ENCODE measurements at regions not wholly inside any gene's neighbourhood (a gene's known extent, or its start where the extent isn't known, plus 50 kb on each side); places are given as distances from the start of the nearest gene placed in this dataset.
A peak's percentile ranks its signal among the peaks of the same experiment; 100 is the strongest.
"Not testable (repeated sequence)": the region's sequence is repeated elsewhere in the genome, so short reads cannot be mapped to it uniquely, and the experiment has no call there.

DNA sequence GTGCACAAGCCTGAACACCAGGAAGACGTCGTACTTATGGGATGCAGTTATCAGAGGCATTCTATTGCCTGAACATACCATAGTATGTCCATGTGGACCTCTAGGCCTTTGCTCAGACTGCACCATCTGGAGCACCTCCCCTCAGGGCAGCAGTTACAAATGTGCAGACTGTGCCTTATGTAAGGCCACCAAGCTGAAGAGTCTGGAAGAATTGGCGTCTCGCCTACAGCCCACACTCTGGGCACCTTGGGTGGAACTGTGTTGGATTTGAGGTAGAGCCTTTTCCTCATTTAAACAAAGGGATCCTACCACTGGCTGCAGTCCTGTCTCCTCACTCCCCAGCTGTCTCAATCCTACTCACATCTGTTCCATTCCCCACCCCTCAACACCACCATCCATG lies 204.3 kb upstream of the FRMD6 start:
- DNase-seq, result no peak

DNA sequence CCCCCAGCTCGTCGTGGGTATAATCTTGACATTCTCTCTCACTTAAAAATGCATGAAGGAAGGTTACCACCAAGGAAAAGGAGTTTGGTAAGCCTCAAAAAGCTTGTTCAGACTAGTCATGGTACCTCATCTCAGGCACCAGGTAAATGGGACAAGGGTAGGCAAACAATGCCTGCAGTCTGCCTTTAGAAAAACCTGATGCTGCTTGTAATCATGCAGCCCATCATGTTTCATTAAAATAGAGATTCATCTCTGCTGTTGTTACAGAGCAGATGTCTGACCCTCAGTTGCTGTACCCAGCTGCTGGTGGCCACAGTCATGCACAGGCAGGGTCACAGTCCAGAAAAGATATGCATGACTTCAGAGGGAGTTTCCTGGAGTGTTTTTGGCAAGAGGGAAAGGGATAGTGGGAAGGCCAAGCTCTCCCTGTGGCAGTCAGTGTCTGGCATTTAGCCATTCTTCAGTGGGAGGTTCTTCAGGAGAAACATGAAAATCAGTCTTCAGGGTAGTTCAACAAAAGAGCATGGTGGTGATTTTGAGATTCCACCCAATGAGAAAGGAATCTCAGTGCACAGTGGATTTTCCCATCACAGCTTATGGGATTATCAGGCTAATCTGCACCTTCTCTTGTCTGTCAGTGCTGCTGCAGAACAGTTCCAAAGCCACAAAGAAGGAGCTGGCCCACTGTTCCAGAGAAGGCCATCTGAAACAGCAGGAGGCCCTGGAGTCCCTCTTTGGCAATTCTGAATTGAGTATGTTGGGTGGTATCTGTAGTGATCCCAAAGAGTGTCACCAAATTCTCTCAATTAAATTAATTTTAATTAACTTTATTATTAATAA lies 202.7 kb upstream of the FRMD6 start:
- no peak for DNase-seq

DNA sequence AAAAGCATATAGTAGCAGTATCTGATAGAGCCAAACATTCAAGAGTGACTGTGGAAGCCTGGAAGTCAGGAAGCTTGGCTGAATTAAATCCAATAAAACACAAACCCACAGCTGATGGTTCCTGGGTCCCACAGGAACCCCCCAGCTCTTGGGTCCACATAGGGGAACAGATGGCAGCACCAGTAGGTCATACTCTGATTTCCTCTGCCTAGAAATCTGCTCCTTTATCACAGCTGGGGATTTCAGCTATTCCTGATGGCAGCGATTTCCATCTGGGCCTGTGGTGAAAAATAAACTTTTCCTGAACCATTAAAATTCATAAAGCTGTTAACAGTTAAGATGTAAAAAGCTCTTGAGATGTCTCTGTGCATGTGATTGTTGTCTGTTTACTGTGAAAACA lies 202.0 kb upstream of the FRMD6 start:
- DNase-seq, result no peak

DNA sequence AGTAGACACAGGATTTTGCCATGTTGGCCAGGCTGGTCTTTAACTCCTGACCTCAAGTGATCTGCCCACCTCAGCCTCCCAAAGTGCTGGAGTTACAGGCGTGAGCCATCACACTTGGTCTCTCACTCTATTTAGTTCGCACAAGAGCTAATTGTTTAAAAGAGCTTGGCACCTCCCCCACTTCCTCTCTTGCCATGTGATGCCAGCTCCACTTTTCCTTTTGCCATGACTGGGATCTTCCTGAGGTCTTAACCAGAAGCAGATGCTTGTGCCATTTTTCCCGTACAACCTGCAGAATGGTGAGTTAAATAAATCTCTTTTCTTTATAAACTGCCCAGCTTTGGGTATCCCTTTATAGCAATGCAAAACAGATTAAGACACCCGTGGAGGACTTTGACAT lies 200.1 kb upstream of the FRMD6 start:
- DNase-seq, result no peak

DNA sequence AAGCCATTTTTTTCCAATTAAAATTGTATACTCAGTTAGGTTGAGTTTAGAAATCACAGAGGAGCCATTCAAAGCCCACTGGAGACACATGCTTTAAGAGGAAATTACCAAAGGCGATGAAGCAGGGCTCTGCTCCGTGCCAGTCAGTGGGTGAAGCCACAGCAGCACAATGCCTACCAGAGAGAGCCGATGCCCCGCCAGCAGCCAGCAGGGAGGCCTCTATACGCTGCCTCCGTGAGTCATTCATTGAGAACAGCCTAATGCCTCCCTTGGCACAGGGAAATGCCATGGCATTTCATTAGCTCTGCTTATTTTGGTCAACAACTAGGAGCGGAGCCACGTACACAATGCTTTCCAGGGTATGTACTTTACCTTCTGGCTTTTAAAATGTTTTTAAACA lies 197.8 kb upstream of the FRMD6 start:
- DNase-seq, result peak; percentile 3

DNA sequence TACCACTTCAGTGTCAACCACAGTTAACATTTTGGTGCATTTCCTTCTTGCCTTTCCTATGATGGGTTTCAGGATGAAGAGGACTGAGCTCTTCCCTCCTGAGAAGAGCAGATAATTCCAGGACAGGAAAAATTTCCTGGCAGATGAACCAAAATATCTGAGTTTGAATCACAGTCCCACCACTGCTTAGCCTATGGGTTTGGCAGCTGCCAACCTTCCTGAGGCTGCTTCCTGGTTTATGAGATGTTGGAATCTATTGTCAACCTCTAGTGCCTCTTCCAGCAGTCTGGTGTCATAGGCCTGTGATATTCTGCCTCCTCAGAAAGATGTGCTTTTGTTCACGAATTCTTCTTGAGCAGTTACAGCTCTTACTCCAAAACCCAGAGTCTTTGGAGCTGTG lies 197.4 kb upstream of the FRMD6 start:
- no peak for DNase-seq

DNA sequence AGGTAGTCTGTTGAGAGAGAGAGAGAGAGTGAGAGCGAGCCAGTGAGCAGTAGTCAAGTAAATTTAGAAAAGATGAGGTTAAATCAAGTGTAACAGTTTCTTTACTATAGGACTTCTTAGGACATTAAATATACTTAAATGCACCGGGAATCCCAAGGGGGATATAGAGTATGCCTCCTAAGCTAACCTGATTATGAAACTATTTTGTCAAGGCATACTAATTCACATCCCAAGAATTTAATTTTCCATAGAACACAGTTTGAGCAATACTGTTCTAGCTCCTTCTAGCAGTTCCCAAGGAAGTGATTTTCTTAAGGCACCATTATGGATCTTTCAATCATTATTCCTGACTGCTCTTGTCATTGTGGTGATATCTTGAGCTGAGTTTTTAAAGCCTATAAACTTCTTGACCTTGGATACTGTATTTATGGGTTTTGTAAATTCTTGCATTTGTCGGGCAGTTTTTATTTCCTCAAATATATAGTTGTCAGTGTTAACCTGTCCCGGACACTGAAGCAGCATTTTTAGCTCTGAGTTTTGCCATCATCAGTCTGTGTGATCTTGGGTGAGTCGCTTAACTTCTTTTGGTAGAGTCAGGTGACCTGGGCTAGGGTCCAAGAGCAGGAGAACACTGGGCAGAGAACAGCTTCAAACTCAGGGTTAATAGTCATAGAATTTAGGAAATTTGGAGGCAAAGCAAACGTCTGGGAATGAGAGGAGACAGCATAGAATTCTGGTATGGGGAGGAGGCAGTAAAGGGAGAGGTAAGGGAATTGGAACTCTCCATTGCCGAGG lies 196.5 kb upstream of the FRMD6 start:
- no peak for DNase-seq

DNA sequence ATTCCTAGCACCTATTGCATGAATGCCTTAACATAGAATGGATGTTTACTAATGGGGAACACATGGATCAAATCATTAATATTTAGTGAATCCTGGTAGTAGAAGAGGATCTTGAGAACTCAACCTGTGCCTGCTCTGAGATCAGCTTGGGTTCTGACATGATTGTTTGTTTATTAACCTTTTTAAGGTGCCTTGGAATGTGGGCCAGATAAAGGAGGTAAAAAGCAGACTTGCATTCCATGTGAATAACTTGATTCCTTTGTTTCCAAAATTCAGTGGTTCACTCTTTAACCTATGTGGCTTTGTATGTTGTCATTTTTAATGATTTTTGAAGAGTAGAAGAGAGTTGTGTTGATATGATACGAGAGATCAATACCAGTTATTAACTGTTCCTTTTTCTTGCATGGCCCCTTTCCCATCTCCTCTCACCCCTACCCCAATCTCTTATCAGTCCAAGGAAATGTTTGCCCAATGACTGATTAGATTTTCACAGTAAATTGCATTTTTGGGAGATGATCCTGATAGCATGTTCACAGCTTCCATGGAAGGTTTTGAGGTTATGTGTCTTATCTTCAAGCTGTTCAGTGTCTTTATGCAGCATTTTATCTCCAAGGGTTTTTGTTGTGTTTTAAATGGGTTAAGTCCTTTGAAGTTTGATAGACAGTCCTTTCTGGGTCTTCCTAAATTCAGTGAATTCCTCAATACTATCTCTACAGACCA lies 193.7 kb upstream of the FRMD6 start:
- DNase-seq, result no peak

DNA sequence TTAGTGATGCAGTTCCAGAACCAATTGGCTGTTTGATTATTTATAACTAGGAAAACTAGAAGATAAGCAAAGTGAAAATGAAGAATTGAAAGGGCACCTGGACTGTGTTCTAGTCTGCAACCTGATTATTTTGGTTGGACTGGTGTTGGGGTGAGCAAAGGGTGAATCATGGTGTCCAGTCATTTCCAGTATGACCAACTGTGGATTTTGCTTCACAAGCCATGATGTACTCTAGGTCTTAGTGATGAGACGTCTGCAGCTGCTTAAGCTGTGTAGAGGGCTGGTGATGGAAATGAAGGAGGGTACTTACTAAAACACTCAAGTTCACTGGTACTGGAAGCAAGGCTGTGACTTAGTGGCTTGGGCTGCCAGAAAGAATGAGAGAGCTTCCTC lies 193.2 kb upstream of the FRMD6 start:
- DNase-seq, result no peak

DNA sequence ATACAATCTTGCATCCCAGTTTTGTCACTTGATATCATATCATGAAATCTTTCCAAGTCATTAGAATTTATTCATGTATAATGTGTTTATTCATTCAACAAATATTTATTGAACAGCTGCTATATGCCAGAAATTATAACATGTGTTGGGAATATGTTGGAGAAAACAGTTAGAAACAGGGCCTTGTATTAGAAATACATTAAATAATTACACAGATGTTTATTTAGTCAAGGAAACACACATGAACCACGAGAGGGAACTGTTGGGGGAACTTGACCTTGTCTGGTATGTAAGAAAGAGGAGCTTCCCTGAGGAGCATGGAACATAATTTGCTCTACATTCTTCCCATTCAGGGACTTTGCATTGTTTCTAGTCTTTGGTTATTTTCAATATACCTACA lies 191.7 kb upstream of the FRMD6 start:
- DNase-seq, result no peak

DNA sequence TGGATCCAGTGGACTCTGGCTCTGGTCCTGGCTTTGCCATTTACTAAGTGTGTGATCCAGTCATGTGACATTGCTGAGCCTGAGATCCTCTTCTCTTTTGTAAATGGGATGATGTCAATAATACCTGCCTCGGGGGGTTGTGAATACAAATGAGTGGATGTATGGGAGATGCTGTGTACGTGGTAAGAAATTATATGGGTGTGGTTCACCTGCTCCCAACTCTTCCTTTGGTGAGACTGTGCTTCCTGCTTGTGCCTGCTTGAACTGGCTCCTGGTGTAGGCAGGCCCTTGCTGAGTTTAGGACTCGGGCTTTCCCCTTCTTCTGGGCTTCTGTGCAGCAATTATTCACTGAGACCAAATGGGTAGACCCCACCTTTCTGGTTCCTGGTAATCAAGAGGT lies 189.5 kb upstream of the FRMD6 start:
- no peak for DNase-seq

DNA sequence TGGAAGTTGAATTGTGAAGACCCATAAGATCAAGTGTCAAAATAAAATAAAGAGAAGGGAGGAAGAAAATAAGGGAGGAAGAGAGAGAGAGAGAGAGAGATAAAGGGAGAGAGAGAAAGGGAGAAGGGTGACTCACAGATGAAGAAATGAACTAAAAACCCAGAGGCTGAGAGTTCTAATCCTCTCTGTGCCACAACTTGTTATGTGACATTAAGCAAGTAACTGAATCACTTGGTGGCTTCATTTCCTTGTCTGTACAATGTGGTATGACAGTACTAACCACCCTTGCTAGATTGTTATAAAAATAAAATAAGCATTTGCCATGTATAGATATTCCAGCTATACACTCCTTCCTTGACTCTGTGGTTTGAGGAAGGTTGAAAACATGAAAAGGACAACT lies 189.0 kb upstream of the FRMD6 start:
- no peak for DNase-seq

DNA sequence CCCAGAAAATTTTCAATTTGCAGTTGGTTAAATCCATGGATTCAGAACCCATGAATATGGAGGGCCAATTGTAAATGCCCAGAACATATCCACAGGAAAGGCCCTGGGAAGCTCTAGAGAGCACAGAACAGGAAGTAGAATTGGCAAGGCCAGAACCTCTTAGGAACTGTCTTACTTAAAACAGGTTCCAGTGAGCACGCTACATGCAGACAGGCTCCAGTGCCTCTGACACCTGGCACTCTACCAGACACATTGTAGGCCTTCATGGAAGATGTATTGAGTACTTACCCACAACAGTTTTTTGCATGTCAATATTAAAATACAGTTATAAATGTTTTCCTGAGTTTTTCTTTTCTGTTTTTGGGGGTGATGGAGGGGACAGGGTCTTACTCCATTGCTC lies 188.2 kb upstream of the FRMD6 start:
- DNase-seq, result no peak

DNA sequence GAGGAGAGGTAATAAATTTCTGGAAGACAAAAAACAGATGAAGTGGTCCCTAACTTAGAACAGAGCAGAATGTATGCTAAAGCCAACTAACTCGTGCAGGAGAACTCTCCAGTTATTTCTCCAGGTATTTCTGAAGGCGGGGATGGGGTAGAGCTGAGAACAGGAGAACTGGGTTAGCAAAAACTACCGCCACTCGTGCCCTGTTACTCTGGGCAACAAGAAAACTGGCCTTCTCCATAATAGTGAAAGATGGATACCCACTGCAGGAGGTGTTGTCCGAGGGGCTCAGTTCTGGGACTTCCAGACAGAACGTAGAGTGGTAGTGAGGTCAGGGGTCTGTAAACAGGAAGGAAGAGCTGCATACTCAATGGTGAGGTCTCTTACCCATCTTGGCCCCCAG lies 187.3 kb upstream of the FRMD6 start:
- no peak for DNase-seq

DNA sequence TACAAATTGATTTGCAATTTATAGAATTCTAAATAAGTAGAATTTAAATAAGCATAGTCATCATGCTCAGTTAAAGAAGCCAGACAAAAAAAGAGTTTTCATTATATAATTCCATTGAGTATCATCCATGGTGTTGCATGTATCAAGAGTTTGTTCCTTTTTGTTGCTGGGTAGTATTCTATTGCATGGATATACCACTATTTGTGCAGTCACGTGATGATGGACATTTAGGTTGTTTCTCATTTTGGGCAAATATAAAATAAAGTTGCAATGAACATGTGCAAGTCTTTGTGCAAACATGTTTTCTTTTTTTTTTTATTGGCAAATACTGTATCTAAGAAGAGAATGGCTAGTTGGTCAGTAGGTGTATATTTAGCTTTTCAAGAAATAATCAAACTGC lies 186.2 kb upstream of the FRMD6 start:
- DNase-seq, result no peak

DNA sequence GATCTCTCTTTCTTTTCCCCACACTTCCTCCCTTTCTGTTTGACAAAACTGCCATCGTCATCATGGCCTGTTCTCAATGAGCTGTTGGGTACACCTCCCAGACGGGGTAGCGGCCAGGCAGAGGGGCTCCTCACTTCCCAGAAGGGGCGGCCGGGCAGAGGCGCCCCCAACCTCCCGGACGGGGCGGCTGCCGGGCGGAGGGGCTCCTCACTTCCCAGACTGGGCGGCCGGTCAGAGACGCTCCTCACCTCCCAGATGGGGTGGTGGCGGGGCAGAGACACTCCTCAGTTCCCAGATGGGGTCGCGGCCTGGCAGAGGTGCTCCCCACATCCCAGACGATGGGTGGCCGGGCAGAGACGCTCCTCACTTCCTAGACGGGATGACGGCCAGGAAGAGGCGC lies 184.3 kb upstream of the FRMD6 start:
- DNase-seq, result not testable (repeated sequence)

DNA sequence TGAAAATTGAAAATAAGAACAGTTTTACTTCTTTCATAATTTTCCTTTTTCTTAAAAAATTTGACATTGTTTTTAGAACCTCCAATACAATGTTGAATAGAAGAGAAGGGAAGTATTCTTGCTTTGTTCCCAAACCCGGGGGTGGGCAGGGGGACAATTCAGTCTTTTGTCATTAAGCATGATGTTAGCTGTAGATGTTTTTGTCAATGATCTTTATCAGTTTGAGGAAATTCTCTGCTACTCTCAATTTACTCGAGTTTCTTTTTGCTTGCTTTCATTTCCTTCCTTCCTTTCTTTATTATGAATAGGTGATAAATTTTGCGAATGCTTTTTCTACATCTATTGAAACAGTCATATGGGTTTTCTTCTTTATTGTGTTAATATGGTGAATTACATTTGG lies 183.2 kb upstream of the FRMD6 start:
- no peak for DNase-seq

DNA sequence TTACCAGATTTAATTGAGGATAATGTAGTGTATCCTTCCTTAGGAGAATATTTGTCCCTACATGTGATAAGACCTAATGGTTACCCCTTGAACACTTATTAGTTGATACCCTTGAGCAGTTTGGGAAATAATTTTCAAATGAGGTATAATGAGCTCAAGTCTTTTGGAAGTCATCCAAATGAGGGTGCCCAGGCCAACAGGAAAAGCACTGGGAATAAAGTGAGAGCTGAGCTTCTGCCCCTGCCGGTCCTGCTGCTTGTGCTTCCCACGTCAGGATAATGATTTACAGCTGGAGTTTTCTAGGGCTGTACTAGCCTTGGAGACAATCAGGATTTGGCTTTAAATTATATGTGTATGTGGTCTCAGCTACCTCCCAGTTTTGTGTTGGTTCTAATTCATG lies 178.8 kb upstream of the FRMD6 start:
- DNase-seq, result no peak

DNA sequence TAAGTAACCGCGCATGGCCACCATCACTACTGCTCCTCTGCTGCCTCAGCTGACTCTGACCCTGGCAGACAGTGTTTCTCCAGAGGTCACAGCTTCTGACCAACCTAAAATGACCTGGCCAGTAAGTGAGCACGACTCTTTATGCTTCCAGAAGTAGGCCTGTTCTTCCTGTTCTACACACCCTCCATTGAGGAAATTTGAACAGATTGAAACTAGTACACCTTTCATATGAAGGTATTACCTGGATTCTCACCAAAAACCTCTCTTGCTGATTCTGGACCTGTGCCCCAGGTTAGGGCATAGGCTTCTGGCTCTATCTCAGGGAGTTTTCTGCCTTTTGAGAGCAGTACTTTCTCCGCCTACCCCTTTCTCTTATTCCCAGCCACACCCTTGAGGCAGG lies 178.4 kb upstream of the FRMD6 start:
- no peak for DNase-seq

DNA sequence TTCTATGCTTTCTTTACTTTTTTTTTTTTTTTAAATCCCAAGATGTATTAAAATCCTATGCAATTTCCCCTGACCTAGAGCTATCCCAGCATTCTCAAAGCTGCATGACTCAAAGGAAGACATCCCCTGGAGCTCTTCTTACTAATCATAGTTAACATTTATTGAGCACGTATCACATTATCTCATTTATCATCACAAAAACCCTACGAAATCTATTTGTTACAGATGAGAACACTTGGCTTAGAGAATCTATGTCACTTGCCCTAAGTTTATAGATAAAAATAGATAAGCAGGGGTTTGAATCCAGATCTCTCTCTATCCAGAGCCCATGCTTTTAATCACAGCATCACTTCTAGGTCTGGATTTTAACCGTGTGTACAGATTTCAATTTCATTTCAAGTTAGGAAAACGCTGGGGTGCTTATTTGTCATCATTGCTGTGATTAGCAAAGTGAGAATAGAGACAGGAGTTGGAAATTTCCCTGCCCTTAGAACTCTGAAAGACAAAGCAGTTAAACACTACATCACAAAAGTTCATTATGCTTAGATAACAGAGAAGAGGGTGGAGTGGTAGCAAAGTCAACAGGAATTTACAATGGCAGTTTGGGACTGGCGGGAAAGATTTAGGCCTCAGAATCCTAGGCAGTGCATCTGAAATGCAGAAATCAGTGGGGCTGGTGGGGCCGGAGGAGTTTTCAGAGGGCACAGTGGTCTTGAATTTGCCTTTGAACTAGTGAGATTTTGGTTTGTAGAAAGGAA lies 177.7 kb upstream of the FRMD6 start:
- no peak for DNase-seq

DNA sequence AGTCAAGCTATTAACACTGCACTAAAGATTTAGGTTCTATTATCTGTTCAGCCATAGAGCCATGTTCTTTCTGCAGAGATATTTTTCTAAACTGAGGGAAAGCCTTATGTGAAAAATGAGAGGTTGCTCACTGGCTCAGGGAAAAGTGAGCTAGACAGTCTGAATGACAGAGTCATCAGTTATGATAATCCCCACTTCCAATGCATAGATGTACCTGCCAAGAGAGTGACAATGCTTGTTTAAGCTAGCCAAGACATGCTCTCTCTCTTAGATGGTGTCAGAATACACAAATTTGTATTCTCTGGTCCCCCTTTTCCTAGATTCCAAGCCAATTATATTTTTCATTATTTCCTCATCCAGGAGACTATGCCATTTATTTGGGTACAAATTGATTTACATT lies 176.9 kb upstream of the FRMD6 start:
- no peak for DNase-seq

DNA sequence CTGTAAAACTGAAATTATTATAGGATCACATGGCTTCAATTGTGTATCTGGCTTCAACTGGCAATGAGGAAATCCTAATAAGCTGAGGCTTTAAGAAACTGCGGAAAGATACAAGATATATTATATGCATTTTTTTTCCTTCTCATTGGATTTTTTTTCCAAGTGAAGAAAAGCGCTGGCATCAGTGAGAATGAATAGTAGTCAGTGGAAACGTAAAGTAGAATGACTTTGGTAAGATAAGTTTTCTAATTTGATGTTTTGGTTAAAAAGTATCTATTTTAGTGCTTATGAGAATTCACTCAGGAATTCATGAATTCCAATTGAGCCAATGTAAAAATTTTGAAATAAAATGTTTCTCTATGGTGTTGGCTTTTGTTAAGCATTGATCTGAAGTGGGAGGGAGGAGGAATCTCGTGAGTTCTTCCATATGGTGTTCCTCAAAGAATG lies 173.5 kb upstream of the FRMD6 start:
- DNase-seq, result no peak
